Fibroblast of lung (primary cell): ENCODE measurements at regions not wholly inside any gene's neighbourhood (a gene's known extent, or its start where the extent isn't known, plus 50 kb on each side); places are given as distances from the start of the nearest gene placed in this dataset.

Experiments used
- CTCF ChIP-seq, 2 donors: IDR thresholded peaks in 1 of 2; conservative IDR thresholded peaks in 1 of 2; 1 replicate in 1 of 2; 2 replicates in 1 of 2; pipeline ENCODE4 v1.5.1; 2011 to 2012; ENCODE audit warnings: low read length in 2 of 2, control low read depth in 1 of 2, inconsistent platforms in 1 of 2, low read depth in 1 of 2, mild to moderate bottlenecking in 1 of 2
- EZH2 ChIP-seq: IDR thresholded peaks from 2 replicates; pipeline ENCODE4 v1.5.1; 2012; ENCODE audit warnings: low read length, control low read depth, mild to moderate bottlenecking; ENCODE audit errors: missing control alignments

- TF ChIP-seq CTCF (conservative IDR thresholded peaks at IDR 0.05 in 1 of 2, IDR thresholded peaks at IDR 0.05 in 1 of 2; ENCODE audit: low read depth in 1 of 2, low read length in 2 of 2), result no peak
- no peak for TF ChIP-seq EZH2
Measured at GRCh38 chr12:54126029-54126695, 62.6 kb downstream of the SMUG1 start.
